ENCODE measurements at regions not wholly inside any gene's neighbourhood (a gene's known extent, or its start where the extent isn't known, plus 50 kb on each side); places are given as distances from the start of the nearest gene placed in this dataset.

GRCh38 chr4:157978680-157979361 is 194.0 kb downstream of the GASK1B start:
- no peaks in the 10 kb centered on the region for H3K36me3 ChIP-seq
- WGBS, 2 donors = 3 to 6% methylated on average over 7 of the region's 7 CpGs
- no peaks in the 10 kb centered on the region for H3K27me3 ChIP-seq
- TF ChIP-seq, protein P1, sequence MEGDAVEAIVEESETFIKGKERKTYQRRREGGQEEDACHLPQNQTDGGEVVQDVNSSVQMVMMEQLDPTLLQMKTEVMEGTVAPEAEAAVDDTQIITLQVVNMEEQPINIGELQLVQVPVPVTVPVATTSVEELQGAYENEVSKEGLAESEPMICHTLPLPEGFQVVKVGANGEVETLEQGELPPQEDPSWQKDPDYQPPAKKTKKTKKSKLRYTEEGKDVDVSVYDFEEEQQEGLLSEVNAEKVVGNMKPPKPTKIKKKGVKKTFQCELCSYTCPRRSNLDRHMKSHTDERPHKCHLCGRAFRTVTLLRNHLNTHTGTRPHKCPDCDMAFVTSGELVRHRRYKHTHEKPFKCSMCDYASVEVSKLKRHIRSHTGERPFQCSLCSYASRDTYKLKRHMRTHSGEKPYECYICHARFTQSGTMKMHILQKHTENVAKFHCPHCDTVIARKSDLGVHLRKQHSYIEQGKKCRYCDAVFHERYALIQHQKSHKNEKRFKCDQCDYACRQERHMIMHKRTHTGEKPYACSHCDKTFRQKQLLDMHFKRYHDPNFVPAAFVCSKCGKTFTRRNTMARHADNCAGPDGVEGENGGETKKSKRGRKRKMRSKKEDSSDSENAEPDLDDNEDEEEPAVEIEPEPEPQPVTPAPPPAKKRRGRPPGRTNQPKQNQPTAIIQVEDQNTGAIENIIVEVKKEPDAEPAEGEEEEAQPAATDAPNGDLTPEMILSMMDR (IDR thresholded peaks at IDR 0.05) = peak; percentile 67 to 81 (median 78)
- TF ChIP-seq EP300 (IDR thresholded peaks at IDR 0.05) (peak in 1 of 2 donors; percentile 38), POLR2A (IDR thresholded peaks at IDR 0.05) (no peak)
- H3K4me1 ChIP-seq = peaks cover 0 to 13% (median 0%) of the 10 kb centered on the region in 4 donors
- H3K27ac ChIP-seq = peak overlapping the region in 1 of 4 donors; percentile 47
- no peaks in the 10 kb centered on the region for H3K9me3 ChIP-seq
- peak; percentile 26 to 62 for DNase-seq (ENCODE audit: low spot score in 2 of 2)
- H3K4me3 ChIP-seq = peak overlapping the region in 1 of 4 donors; percentile 32

DNA sequence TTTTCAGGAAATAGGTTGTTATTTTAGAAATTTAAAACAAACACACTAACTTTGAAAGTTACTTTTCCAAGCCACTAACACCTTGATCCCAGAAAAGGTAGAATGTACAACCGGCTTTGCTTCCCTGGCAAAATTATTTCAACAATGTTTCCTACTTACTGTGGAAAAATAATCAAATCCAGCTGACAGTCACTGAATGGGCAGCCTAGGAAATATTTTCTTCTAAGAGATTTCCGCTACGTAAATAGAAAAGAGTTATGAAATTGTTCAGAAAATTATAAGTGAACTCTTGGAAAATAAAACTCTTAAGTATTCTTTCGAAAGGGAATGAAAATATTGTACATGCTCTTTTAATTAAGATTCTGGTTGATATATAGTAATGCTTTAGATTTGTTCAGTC is 195.7 kb downstream of the GASK1B start:
- DNase-seq (ENCODE audit: low spot score in 2 of 2) = no peak
- peaks cover 0 to 1% (median 0%) of the 10 kb centered on the region in 4 donors for H3K9me3 ChIP-seq
- TF ChIP-seq, protein P1 (IDR thresholded peaks at IDR 0.05) = no peak
- TF ChIP-seq POLR2A (IDR thresholded peaks at IDR 0.05) (no peak), EP300 (IDR thresholded peaks at IDR 0.05) (no peak)
- H3K27ac ChIP-seq = no peak overlapping the region
- H3K4me3 ChIP-seq = no peak overlapping the region
- H3K36me3 ChIP-seq = no peaks in the 10 kb centered on the region
- H3K4me1 ChIP-seq = peaks cover 0 to 13% (median 0%) of the 10 kb centered on the region in 4 donors
- WGBS, 2 donors = 47 to 51% methylated on average over 4 of the region's 4 CpGs
- no peaks in the 10 kb centered on the region for H3K27me3 ChIP-seq

GRCh38 chr4:157973297-157973696 is 199.5 kb downstream of the GASK1B start:
- DNase-seq (ENCODE audit: low spot score in 2 of 2) = no peak
- Histone ChIP-seq H3K36me3 (no peaks in the 10 kb centered on the region), H3K4me1 (peaks cover 0 to 4% (median 0%) of the 10 kb centered on the region in 4 donors), H3K4me3 (no peak overlapping the region), H3K27ac (no peak overlapping the region), H3K9me3 (peaks cover 0 to 8% (median 0%) of the 10 kb centered on the region in 4 donors), H3K27me3 (no peaks in the 10 kb centered on the region)
- WGBS, 2 donors = 90 to 92% methylated on average over 5 of the region's 5 CpGs
- TF ChIP-seq EP300 (IDR thresholded peaks at IDR 0.05) = no peak
- no peak for TF ChIP-seq POLR2A (IDR thresholded peaks at IDR 0.05)
- TF ChIP-seq, protein P1 (IDR thresholded peaks at IDR 0.05) = no peak

DNA sequence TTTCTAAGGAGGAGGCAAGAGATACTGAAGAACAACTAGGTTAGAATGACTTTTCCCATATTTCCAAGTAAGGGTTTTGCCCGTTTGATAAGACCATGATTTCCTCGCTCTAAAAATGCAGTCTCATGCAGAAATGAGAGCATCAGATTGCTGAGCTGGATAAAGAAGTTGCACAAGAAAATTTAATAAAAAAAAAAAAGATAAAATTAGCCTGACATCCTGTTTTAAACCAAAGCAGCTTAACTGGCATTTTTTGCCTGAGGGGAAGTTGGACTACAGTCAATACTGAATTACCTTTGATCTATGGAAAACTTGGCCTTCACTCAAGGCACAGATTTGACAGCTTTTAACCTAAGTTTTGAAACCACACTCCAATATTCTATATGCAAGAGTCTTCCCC is 208.4 kb downstream of the GASK1B start:
- no peak for DNase-seq (ENCODE audit: low spot score in 2 of 2)
- WGBS, 2 donors = 87 to 88% methylated on average over 2 of the region's 2 CpGs

More for the DNA sequence above, 208.4 kb downstream of the GASK1B start:
- Histone ChIP-seq H3K27me3 (no peaks in the 10 kb centered on the region), H3K4me1 (no peaks in the 10 kb centered on the region), H3K9me3 (no peaks in the 10 kb centered on the region), H3K27ac (no peak overlapping the region), H3K4me3 (no peak overlapping the region), H3K36me3 (no peaks in the 10 kb centered on the region)
- TF ChIP-seq, protein P1 (IDR thresholded peaks at IDR 0.05) = no peak
- TF ChIP-seq POLR2A (IDR thresholded peaks at IDR 0.05) = no peak
- peak in 1 of 2 donors; percentile 12 for TF ChIP-seq EP300 (IDR thresholded peaks at IDR 0.05)

All from tibial nerve (tissue), 4 donors.